Endothelial cell of umbilical vein (primary cell): ENCODE measurements at regions not wholly inside any gene's neighbourhood (a gene's known extent, or its start where the extent isn't known, plus 50 kb on each side); places are given as distances from the start of the nearest gene placed in this dataset.

Experiments used
- BruUV-seq: library from RNA; stranded (reverse); fragments of 400-500 nt; replicated peaks from 2 replicates; lab custom pipeline; 2021; lab: Mats Ljungman, UMichigan
- CTCF ChIA-PET: fragments of 300-600, 350-600 bp; sonication (Branson Sonifier 250); formaldehyde crosslinking; loops from one replicate; lab custom pipeline; 2021; ENCODE audit warnings: antibody characterized with exemption, inconsistent platforms; lab: Charles Lee
- POLR2A ChIA-PET: fragments of 300-600, 350-600 bp; sonication (Branson Sonifier 250); formaldehyde crosslinking; loops from one replicate; lab custom pipeline; 2021; ENCODE audit warnings: antibody characterized with exemption, inconsistent platforms; lab: Charles Lee
- DNase-seq: peaks from one replicate; pipeline ENCODE4 v3.0.0-alpha.2; 2011; ENCODE audit warnings: low read depth, low spot score
- FAIRE-seq: peaks from 2 replicates; lab custom pipeline; 2011; peaks lifted over from hg19 to GRCh38; lab: Jason Lieb, UNC
- H2AFZ ChIP-seq: 2 replicates; pipeline ENCODE4 v1.6.0; 2012; ENCODE audit warnings: low read depth, low read length, control low read depth, inconsistent platforms
- H3K27ac ChIP-seq: 2 replicates; pipeline ENCODE4 v1.5.1; 2011; ENCODE audit warnings: low read depth, mild to moderate bottlenecking, control low read depth, low read length, moderate library complexity; ENCODE audit not compliant: insufficient read depth
- H3K27me3 ChIP-seq, 2 experiments: 2 replicates each; pipeline versions ENCODE4 v1.6.0 to v1.6.1; 2011; ENCODE audit warnings: low read length in 2 of 2, mixed read lengths in 1 of 2; ENCODE audit not compliant: control insufficient read depth in 2 of 2, insufficient read depth in 2 of 2
- H3K36me3 ChIP-seq, 2 experiments: 2 replicates in 1 of 2; 3 replicates in 1 of 2; pipeline ENCODE4 v1.5.1; 2011; ENCODE audit warnings: low read length in 2 of 2, mild to moderate bottlenecking in 1 of 2, moderate library complexity in 1 of 2; ENCODE audit not compliant: control insufficient read depth in 2 of 2, insufficient read depth in 2 of 2; ENCODE audit errors: extremely low read depth in 1 of 2
- H3K4me1 ChIP-seq: 3 replicates; pipeline ENCODE4 v1.5.1; 2011; ENCODE audit warnings: mild to moderate bottlenecking, low read length; ENCODE audit not compliant: control insufficient read depth, insufficient read depth; ENCODE audit errors: extremely low read depth
- H3K4me2 ChIP-seq: 2 replicates; pipeline ENCODE4 v1.6.1; 2011; ENCODE audit warnings: low read length, control low read depth, mixed read lengths; ENCODE audit not compliant: insufficient read depth
- H3K4me3 ChIP-seq, 3 experiments: fragments of 200-600 bp in 1 of 3; sonication (generic), shearing (Covaris generic) in 1 of 3; replicated peaks in 1 of 3; 2 replicates each; pipeline ENCODE4 v1.5.1; 2011 to 2016; ENCODE audit warnings: control low read depth in 3 of 3, low read length in 3 of 3, mild to moderate bottlenecking in 2 of 3, inconsistent platforms in 1 of 3, low read depth in 1 of 3, moderate library complexity in 1 of 3; ENCODE audit not compliant: insufficient read depth in 1 of 3
- H3K79me2 ChIP-seq: 2 replicates; pipeline ENCODE4 v1.6.0; 2012; ENCODE audit warnings: low read length, inconsistent platforms; ENCODE audit not compliant: control insufficient read depth, insufficient read depth
- H3K9ac ChIP-seq: replicated peaks from 2 replicates; pipeline ENCODE3; 2011; ENCODE audit warnings: low read length, control low read depth; ENCODE audit not compliant: insufficient read depth; ENCODE audit errors: extremely low read depth
- H3K9me1 ChIP-seq: replicated peaks from 3 replicates; pipeline ENCODE4 v1.6.0; 2011; ENCODE audit warnings: mild to moderate bottlenecking, low read length; ENCODE audit not compliant: control insufficient read depth, insufficient read depth; ENCODE audit errors: extremely low read depth
- H3K9me3 ChIP-seq: replicated peaks from 2 replicates; pipeline ENCODE4 v1.5.1; 2012; ENCODE audit warnings: low read length, inconsistent platforms; ENCODE audit not compliant: control insufficient read depth, insufficient read depth
- H4K20me1 ChIP-seq: replicated peaks from 2 replicates; pipeline ENCODE3; 2011; ENCODE audit warnings: mild to moderate bottlenecking, low read length; ENCODE audit not compliant: control insufficient read depth, insufficient read depth; ENCODE audit errors: extremely low read depth
- EZH2 ChIP-seq: IDR thresholded peaks from 2 replicates; pipeline ENCODE4 v1.6.1; 2012; ENCODE audit warnings: borderline replicate concordance, low read depth, mild to moderate bottlenecking, moderate library complexity, low read length, inconsistent platforms; ENCODE audit not compliant: severe bottlenecking
- FOS ChIP-seq: IDR thresholded peaks from 2 replicates; pipeline ENCODE4 v1.6.1; 2011; ENCODE audit warnings: mild to moderate bottlenecking, low read length, moderate library complexity, borderline replicate concordance; ENCODE audit not compliant: insufficient read depth
- GATA2 ChIP-seq: IDR thresholded peaks from 2 replicates; pipeline ENCODE4 v1.7.0; 2011; ENCODE audit warnings: low read depth, mild to moderate bottlenecking, moderate library complexity, mixed read lengths, low read length; ENCODE audit not compliant: insufficient read length, insufficient read depth
- JUN ChIP-seq: IDR thresholded peaks from 2 replicates; pipeline ENCODE4 v1.6.1; 2011; ENCODE audit warnings: borderline replicate concordance, low read depth; ENCODE audit not compliant: insufficient read length, insufficient read depth
- MYC ChIP-seq: IDR thresholded peaks from one replicate; pipeline ENCODE4 v1.6.1; 2011; ENCODE audit warnings: mild to moderate bottlenecking, low read depth, low read length
- POLR2A ChIP-seq: IDR thresholded peaks from 2 replicates; pipeline ENCODE4 v1.6.1; 2012; ENCODE audit warnings: low read depth, mild to moderate bottlenecking, control low read depth, low read length
- POLR2AphosphoS5 ChIP-seq: IDR thresholded peaks from 2 replicates; pipeline ENCODE4 v1.6.1; 2012; ENCODE audit warnings: low read depth, mild to moderate bottlenecking, control low read depth, low read length, moderate library complexity; ENCODE audit not compliant: insufficient read depth
- dilution Hi-C: fragments of 300-500 bp; cut with MboI; formaldehyde crosslinking; loops from one replicate; pipeline ENCODE4 v1.15.0; 2019; ENCODE audit warnings: low sequenced_read_pairs; ENCODE audit not compliant: extremely low pct_ligation_motif_present
- intact Hi-C: fragments of 100-400 bp; cut with micrococcal nuclease; formaldehyde crosslinking; loops from one replicate; pipeline ENCODE4 v1.10.0; 2022
- TF ChIP-seq, protein P1 (sequence below): IDR thresholded peaks from 2 replicates; pipeline ENCODE4 v1.6.1; 2011; ENCODE audit not compliant: insufficient read depth, insufficient read length
- TF ChIP-seq, protein P2 (sequence below), 2 donors: IDR thresholded peaks; 1 replicate in 1 of 2; 2 replicates in 1 of 2; pipeline ENCODE4 v1.5.1; 2011; ENCODE audit warnings: low read length in 2 of 2, mild to moderate bottlenecking in 2 of 2, moderate library complexity in 2 of 2, control low read depth in 1 of 2, inconsistent platforms in 1 of 2, low read depth in 1 of 2; ENCODE audit not compliant: insufficient read depth in 1 of 2; ENCODE audit errors: extremely low read depth in 1 of 2

DNA sequence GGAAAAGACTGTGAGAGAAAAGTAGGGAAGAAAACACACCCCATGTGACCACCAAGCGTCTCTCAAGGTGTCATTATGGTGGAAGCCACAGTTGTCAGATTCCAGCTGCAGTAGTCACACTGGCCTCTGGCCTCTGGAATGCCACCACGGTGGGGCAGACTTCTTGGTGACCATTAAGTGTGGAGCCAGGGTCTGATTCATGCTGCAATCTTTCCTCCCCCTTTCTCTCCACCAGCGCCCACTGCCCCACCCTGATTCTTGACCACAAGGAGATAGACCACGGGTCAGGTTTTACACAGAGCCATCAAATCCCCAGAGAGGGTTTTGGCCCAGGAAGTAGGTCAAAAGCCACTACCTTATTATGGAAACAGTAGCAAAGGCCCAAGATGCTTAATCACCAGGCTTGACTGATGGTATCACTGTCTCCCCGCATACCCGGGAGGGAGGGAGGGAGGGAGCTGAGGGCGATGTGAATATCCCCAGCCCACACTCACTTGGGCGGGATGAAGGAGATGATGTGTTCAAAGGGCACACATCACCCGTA, 52.7 kb upstream of the GRHL3 start:
- no peak overlapping the region for H2AFZ ChIP-seq
- intact Hi-C loops: no loop called here
- no peak overlapping the region for H3K4me3 ChIP-seq
- H3K9me1 ChIP-seq: no peaks in the 10 kb centered on the region
- ChIA-PET CTCF (no interaction called here), POLR2A (no interaction called here)
- H3K27ac ChIP-seq: no peak overlapping the region
- H3K79me2 ChIP-seq: no peaks in the 10 kb centered on the region
- H3K27me3 ChIP-seq: peaks cover 3 to 8% of the 10 kb centered on the region in 2 experiments
- H3K9me3 ChIP-seq: no peaks in the 10 kb centered on the region
- H4K20me1 ChIP-seq: no peaks in the 10 kb centered on the region
- H3K36me3 ChIP-seq: no peaks in the 10 kb centered on the region
- no peak overlapping the region for H3K9ac ChIP-seq
- H3K4me2 ChIP-seq: no peak overlapping the region
- dilution Hi-C loops: no loop called here
- FAIRE-seq (no peak), DNase-seq (no peak)
- TF ChIP-seq JUN (no peak), POLR2AphosphoS5 (no peak), POLR2A (no peak)
- TF ChIP-seq, protein P1, sequence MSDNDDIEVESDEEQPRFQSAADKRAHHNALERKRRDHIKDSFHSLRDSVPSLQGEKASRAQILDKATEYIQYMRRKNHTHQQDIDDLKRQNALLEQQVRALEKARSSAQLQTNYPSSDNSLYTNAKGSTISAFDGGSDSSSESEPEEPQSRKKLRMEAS: no peak
- BruUV-seq: no TSS peak
- no peaks in the 10 kb centered on the region for H3K4me1 ChIP-seq

DNA sequence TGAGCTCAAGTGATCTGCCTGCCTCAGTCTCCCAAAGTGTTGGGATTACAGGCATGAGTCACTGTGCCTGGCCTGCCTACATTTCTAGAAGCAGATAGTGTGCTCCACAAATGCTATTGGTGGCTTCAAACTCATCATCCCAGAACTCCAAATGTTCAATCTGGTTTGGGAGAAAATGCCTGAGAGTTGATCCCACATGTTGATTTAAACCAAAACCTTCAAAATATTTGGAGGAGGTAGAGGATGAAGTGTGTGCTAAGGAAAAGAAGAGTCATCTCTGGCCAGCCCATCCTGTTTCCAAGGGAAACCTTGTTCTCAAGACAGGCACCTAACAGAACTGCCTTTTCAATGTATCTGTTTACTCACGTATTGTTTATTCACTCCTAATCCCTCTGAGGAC, 55.4 kb upstream of the GRHL3 start:
- intact Hi-C loops: no loop called here
- Histone ChIP-seq H3K36me3 (no peaks in the 10 kb centered on the region), H4K20me1 (no peaks in the 10 kb centered on the region), H3K79me2 (no peaks in the 10 kb centered on the region), H3K4me1 (no peaks in the 10 kb centered on the region), H3K9me1 (no peaks in the 10 kb centered on the region), H3K27ac (no peak overlapping the region), H3K9ac (no peak overlapping the region), H3K4me2 (no peak overlapping the region), H3K9me3 (no peaks in the 10 kb centered on the region), H2AFZ (no peak overlapping the region), H3K4me3 (no peak overlapping the region), H3K27me3 (peaks cover 3 to 8% of the 10 kb centered on the region in 2 experiments)
- dilution Hi-C loops: no loop called here
- FAIRE-seq (no peak), DNase-seq (no peak)
- ChIA-PET CTCF (interaction anchor here (0.7 to 1.4 kb wide), 3 partner anchors 9 to 128 kb away, joined by 3 read pairs; no protein-coding TSS in a partner anchor), POLR2A (no interaction called here)
- TF ChIP-seq POLR2AphosphoS5: no peak
- TF ChIP-seq, protein P1: no peak
- TF ChIP-seq, protein P2, sequence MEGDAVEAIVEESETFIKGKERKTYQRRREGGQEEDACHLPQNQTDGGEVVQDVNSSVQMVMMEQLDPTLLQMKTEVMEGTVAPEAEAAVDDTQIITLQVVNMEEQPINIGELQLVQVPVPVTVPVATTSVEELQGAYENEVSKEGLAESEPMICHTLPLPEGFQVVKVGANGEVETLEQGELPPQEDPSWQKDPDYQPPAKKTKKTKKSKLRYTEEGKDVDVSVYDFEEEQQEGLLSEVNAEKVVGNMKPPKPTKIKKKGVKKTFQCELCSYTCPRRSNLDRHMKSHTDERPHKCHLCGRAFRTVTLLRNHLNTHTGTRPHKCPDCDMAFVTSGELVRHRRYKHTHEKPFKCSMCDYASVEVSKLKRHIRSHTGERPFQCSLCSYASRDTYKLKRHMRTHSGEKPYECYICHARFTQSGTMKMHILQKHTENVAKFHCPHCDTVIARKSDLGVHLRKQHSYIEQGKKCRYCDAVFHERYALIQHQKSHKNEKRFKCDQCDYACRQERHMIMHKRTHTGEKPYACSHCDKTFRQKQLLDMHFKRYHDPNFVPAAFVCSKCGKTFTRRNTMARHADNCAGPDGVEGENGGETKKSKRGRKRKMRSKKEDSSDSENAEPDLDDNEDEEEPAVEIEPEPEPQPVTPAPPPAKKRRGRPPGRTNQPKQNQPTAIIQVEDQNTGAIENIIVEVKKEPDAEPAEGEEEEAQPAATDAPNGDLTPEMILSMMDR (IDR thresholded peaks at IDR 0.05; ENCODE audit: extremely low read depth in 1 of 2, insufficient read depth in 1 of 2, low read depth in 1 of 2, low read length in 2 of 2): no peak
- TF ChIP-seq POLR2A: no peak
- no peak for TF ChIP-seq EZH2
- no peak for TF ChIP-seq MYC
- TF ChIP-seq FOS: no peak
- TF ChIP-seq JUN: no peak
- TF ChIP-seq GATA2: no peak
- no TSS peak for BruUV-seq
